Mucosa of rectum (tissue), 2 donors: ENCODE measurements at regions not wholly inside any gene's neighbourhood (a gene's known extent, or its start where the extent isn't known, plus 50 kb on each side); places are given as distances from the start of the nearest gene placed in this dataset.

ENCODE experiments used
- H3K27ac ChIP-seq, 2 donors: one replicate each; pipeline ENCODE4 v1.7.0; 2013; ENCODE audit warnings: inconsistent platforms in 2 of 2, low read depth in 2 of 2, low read length in 2 of 2
- H3K27me3 ChIP-seq, 2 donors: one replicate each; pipeline ENCODE4 v1.7.0; 2013; ENCODE audit warnings: low read length in 2 of 2; ENCODE audit not compliant: control insufficient read depth in 2 of 2, insufficient read depth in 2 of 2
- H3K36me3 ChIP-seq, 2 donors: one replicate each; pipeline ENCODE4 v1.7.0; 2013; ENCODE audit warnings: low read length in 2 of 2; ENCODE audit not compliant: control insufficient read depth in 2 of 2, insufficient read depth in 2 of 2
- H3K4me1 ChIP-seq, 2 donors: one replicate each; pipeline ENCODE4 v1.7.0; 2013; ENCODE audit warnings: low read length in 2 of 2, mild to moderate bottlenecking in 1 of 2; ENCODE audit not compliant: control insufficient read depth in 2 of 2, insufficient read depth in 2 of 2
- H3K4me3 ChIP-seq, 2 donors: one replicate each; pipeline ENCODE4 v1.7.0; 2013; ENCODE audit warnings: low read length in 2 of 2
- H3K9ac ChIP-seq, 2 donors: one replicate each; pipeline ENCODE4 v1.7.0; 2013; ENCODE audit warnings: low read length in 2 of 2, low read depth in 1 of 2, mild to moderate bottlenecking in 1 of 2
- H3K9me3 ChIP-seq, 2 donors: one replicate each; pipeline ENCODE4 v1.7.0; 2013; ENCODE audit warnings: low read length in 2 of 2; ENCODE audit not compliant: control insufficient read depth in 2 of 2
- donor health status: healthy.
- donor health status: Normal muscosa, but diverticular disease.

- H3K4me1 ChIP-seq: no peaks in the 10 kb centered on the region
- no peak overlapping the region for H3K9ac ChIP-seq
- no peak overlapping the region for H3K27ac ChIP-seq
- no peaks in the 10 kb centered on the region for H3K9me3 ChIP-seq
- no peak overlapping the region for H3K4me3 ChIP-seq
- no peaks in the 10 kb centered on the region for H3K27me3 ChIP-seq
- no peaks in the 10 kb centered on the region for H3K36me3 ChIP-seq
Measured at GRCh38 chr7:116142850-116143249, 67.5 kb upstream of the TES start.

- Histone ChIP-seq H3K4me1 (no peaks in the 10 kb centered on the region), H3K27ac (no peak overlapping the region), H3K27me3 (no peaks in the 10 kb centered on the region), H3K9me3 (no peaks in the 10 kb centered on the region), H3K36me3 (no peaks in the 10 kb centered on the region), H3K4me3 (no peak overlapping the region), H3K9ac (no peak overlapping the region)
Measured at GRCh38 chr7:116145245-116145852, 65.0 kb upstream of the TES start.

- Histone ChIP-seq H3K4me3 (no peak overlapping the region), H3K4me1 (no peaks in the 10 kb centered on the region), H3K9me3 (no peaks in the 10 kb centered on the region), H3K27ac (no peak overlapping the region), H3K9ac (no peak overlapping the region), H3K27me3 (no peaks in the 10 kb centered on the region), H3K36me3 (no peaks in the 10 kb centered on the region)
Measured at GRCh38 chr7:116148108-116148507, 62.2 kb upstream of the TES start.

- H3K36me3 ChIP-seq: no peaks in the 10 kb centered on the region
- no peak overlapping the region for H3K27ac ChIP-seq
- H3K27me3 ChIP-seq: no peaks in the 10 kb centered on the region
- H3K9me3 ChIP-seq: no peaks in the 10 kb centered on the region
- H3K4me1 ChIP-seq: no peaks in the 10 kb centered on the region
- H3K9ac ChIP-seq: no peak overlapping the region
- H3K4me3 ChIP-seq: no peak overlapping the region
Measured at GRCh38 chr7:116148626-116149025, 61.7 kb upstream of the TES start.

- no peak overlapping the region for H3K9ac ChIP-seq
- H3K4me3 ChIP-seq: no peak overlapping the region
- no peaks in the 10 kb centered on the region for H3K27me3 ChIP-seq
- no peaks in the 10 kb centered on the region for H3K4me1 ChIP-seq
- no peaks in the 10 kb centered on the region for H3K9me3 ChIP-seq
- no peaks in the 10 kb centered on the region for H3K36me3 ChIP-seq
- H3K27ac ChIP-seq: no peak overlapping the region
Measured at GRCh38 chr7:116150588-116150987, 59.8 kb upstream of the TES start.

GRCh38 chr7:116152276-116152675 is 58.1 kb upstream of the TES start:
- no peak overlapping the region for H3K9ac ChIP-seq
- H3K9me3 ChIP-seq: no peaks in the 10 kb centered on the region
- H3K4me1 ChIP-seq: no peaks in the 10 kb centered on the region
- no peaks in the 10 kb centered on the region for H3K27me3 ChIP-seq
- H3K36me3 ChIP-seq: no peaks in the 10 kb centered on the region
- no peak overlapping the region for H3K4me3 ChIP-seq
- no peak overlapping the region for H3K27ac ChIP-seq

GRCh38 chr7:116153050-116153449 is 57.3 kb upstream of the TES start:
- Histone ChIP-seq H3K27ac (no peak overlapping the region), H3K9me3 (no peaks in the 10 kb centered on the region), H3K36me3 (no peaks in the 10 kb centered on the region), H3K4me1 (no peaks in the 10 kb centered on the region), H3K4me3 (peak overlapping the region in 1 of 2 donors; percentile 29), H3K27me3 (no peaks in the 10 kb centered on the region), H3K9ac (no peak overlapping the region)

GRCh38 chr7:116159711-116160110 is 50.6 kb upstream of the TES start:
- no peak overlapping the region for H3K9ac ChIP-seq
- no peaks in the 10 kb centered on the region for H3K9me3 ChIP-seq
- H3K36me3 ChIP-seq: no peaks in the 10 kb centered on the region
- no peaks in the 10 kb centered on the region for H3K4me1 ChIP-seq
- no peaks in the 10 kb centered on the region for H3K27me3 ChIP-seq
- H3K27ac ChIP-seq: no peak overlapping the region
- H3K4me3 ChIP-seq: no peak overlapping the region
